Endodermal cell (in vitro differentiated cells): ENCODE measurements at regions not wholly inside any gene's neighbourhood (a gene's known extent, or its start where the extent isn't known, plus 50 kb on each side); places are given as distances from the start of the nearest gene placed in this dataset.

Experiments used
- DNase-seq: peaks from one replicate; pipeline ENCODE4 v3.0.0-alpha.2; 2017
- H3K27ac ChIP-seq: 2 replicates; pipeline ENCODE4 v1.5.1; 2013; ENCODE audit warnings: mild to moderate bottlenecking, low read depth, low read length, moderate library complexity
- H3K27me3 ChIP-seq: 2 replicates; pipeline ENCODE4 v1.6.1; 2013; ENCODE audit warnings: mild to moderate bottlenecking, low read length, moderate library complexity; ENCODE audit not compliant: insufficient read depth, control insufficient read depth, poor library complexity, severe bottlenecking
- H3K36me3 ChIP-seq: 2 replicates; pipeline ENCODE4 v1.7.0; 2013; ENCODE audit warnings: mild to moderate bottlenecking, low read length, moderate library complexity; ENCODE audit not compliant: control insufficient read depth, insufficient read depth
- H3K4me1 ChIP-seq: one replicate; pipeline ENCODE4 v1.7.0; 2013; ENCODE audit warnings: low read length; ENCODE audit not compliant: control insufficient read depth, insufficient read depth
- H3K4me3 ChIP-seq: 2 replicates; pipeline ENCODE4 v1.5.1; 2013; ENCODE audit warnings: mild to moderate bottlenecking, low read length, moderate library complexity
- H3K9ac ChIP-seq: 2 replicates; pipeline ENCODE4 v1.6.1; 2013; ENCODE audit warnings: mild to moderate bottlenecking, low read length, moderate library complexity; ENCODE audit not compliant: poor library complexity, severe bottlenecking; ENCODE audit errors: extremely low read depth
- H3K9me3 ChIP-seq: 2 replicates; pipeline ENCODE4 v1.6.1; 2013; ENCODE audit warnings: mild to moderate bottlenecking, low read length, moderate library complexity; ENCODE audit not compliant: control insufficient read depth
- H3K27ac Mint-ChIP-seq: 2 replicates; pipeline ENCODE4 v1.8.0; 2020; ENCODE audit warnings: mixed read lengths
- H3K27me3 Mint-ChIP-seq: 2 replicates; pipeline ENCODE4 v1.8.0; 2021; ENCODE audit warnings: mild to moderate bottlenecking, mixed read lengths; ENCODE audit not compliant: insufficient read depth
- H3K36me3 Mint-ChIP-seq: 2 replicates; pipeline ENCODE4 v1.8.0; 2020; ENCODE audit warnings: low read depth, mixed read lengths
- H3K4me1 Mint-ChIP-seq: 2 replicates; pipeline ENCODE4 v1.8.0; 2020; ENCODE audit warnings: mixed read lengths
- H3K4me3 Mint-ChIP-seq: 2 replicates; pipeline ENCODE4 v1.8.0; 2020; ENCODE audit warnings: mild to moderate bottlenecking, moderate library complexity, mixed read lengths
- H3K9me3 Mint-ChIP-seq: 2 replicates; pipeline ENCODE4 v1.8.0; 2020; ENCODE audit warnings: mild to moderate bottlenecking, mixed read lengths
- CTCF ChIP-seq: fragments of 200-600 bp; sonication (generic); conservative IDR thresholded peaks from 2 replicates; pipeline ENCODE4 v1.5.0; 2021; ENCODE audit warnings: antibody characterized with exemption, mild to moderate bottlenecking
- WGBS, 2 experiments: methylation state at CpG; one replicate each; pipeline versions ENCODE4 v1.1.5 to v1.1.7; 2013; ENCODE audit warnings: missing lambda C conversion rate in 2 of 2, mixed read lengths in 1 of 2; ENCODE audit not compliant: insufficient coverage in 1 of 2, insufficient read length in 1 of 2; 5-methylcytosine and 5-hydroxymethylcytosine counted together

GRCh38 chr5:124670722-124671184 lies 75.7 kb downstream of the ZNF608 start:
- no peak for TF ChIP-seq CTCF
- Mint-ChIP-seq H3K27ac (no peak overlapping the region), H3K4me1 (peaks cover 77% of the 10 kb centered on the region), H3K27me3 (no peaks in the 10 kb centered on the region), H3K4me3 (no peak overlapping the region), H3K9me3 (no peaks in the 10 kb centered on the region), H3K36me3 (peaks cover 21% of the 10 kb centered on the region)
- DNase-seq = no peak
- Histone ChIP-seq H3K4me3 (peak overlapping the region; percentile 5), H3K9me3 (no peaks in the 10 kb centered on the region), H3K4me1 (peaks cover 37% of the 10 kb centered on the region), H3K27ac (peak overlapping the region; percentile 62), H3K36me3 (peaks cover 19% of the 10 kb centered on the region), H3K9ac (no peak overlapping the region), H3K27me3 (no peaks in the 10 kb centered on the region)
- 29 to 79% methylated on average over 1 to 3 of the region's 3 CpGs for WGBS, 2 experiments

- no peak overlapping the region for H3K4me3 Mint-ChIP-seq
- no peaks in the 10 kb centered on the region for H3K27me3 Mint-ChIP-seq
- H3K4me1 ChIP-seq = peaks cover 36% of the 10 kb centered on the region
- H3K36me3 ChIP-seq = peaks cover 20% of the 10 kb centered on the region
- no peaks in the 10 kb centered on the region for H3K9me3 ChIP-seq
- H3K27me3 ChIP-seq = no peaks in the 10 kb centered on the region
- peaks cover 21% of the 10 kb centered on the region for H3K36me3 Mint-ChIP-seq
- H3K27ac ChIP-seq = peak overlapping the region; percentile 21
- 91 to 92% methylated on average over 5 to 7 of the region's 7 CpGs for WGBS, 2 experiments
- DNase-seq = no peak
- H3K4me1 Mint-ChIP-seq = peaks cover 75% of the 10 kb centered on the region
- H3K27ac Mint-ChIP-seq = no peak overlapping the region
- H3K9me3 Mint-ChIP-seq = no peaks in the 10 kb centered on the region
- peak overlapping the region; percentile 5 for H3K4me3 ChIP-seq
- TF ChIP-seq CTCF = no peak
- no peak overlapping the region for H3K9ac ChIP-seq
These were observed 76.3 kb downstream of the ZNF608 start for GRCh38 chr5:124669956-124670721.

GRCh38 chr5:124669300-124669648 lies 77.2 kb downstream of the ZNF608 start:
- H3K4me3 Mint-ChIP-seq = no peak overlapping the region
- H3K4me1 Mint-ChIP-seq = peaks cover 73% of the 10 kb centered on the region
- no peak for DNase-seq
- Histone ChIP-seq H3K27ac (no peak overlapping the region), H3K4me1 (peaks cover 39% of the 10 kb centered on the region), H3K4me3 (no peak overlapping the region), H3K36me3 (peaks cover 16% of the 10 kb centered on the region), H3K27me3 (no peaks in the 10 kb centered on the region), H3K9me3 (no peaks in the 10 kb centered on the region), H3K9ac (no peak overlapping the region)
- H3K27ac Mint-ChIP-seq = no peak overlapping the region
- no peaks in the 10 kb centered on the region for H3K9me3 Mint-ChIP-seq
- no peak for TF ChIP-seq CTCF
- H3K36me3 Mint-ChIP-seq = peaks cover 18% of the 10 kb centered on the region
- H3K27me3 Mint-ChIP-seq = no peaks in the 10 kb centered on the region
- WGBS, 2 experiments = 90 to 100% methylated on average over 2 to 4 of the region's 4 CpGs
